Colonic mucosa (tissue), 4 donors: ENCODE measurements at regions not wholly inside any gene's neighbourhood (a gene's known extent, or its start where the extent isn't known, plus 50 kb on each side); places are given as distances from the start of the nearest gene placed in this dataset.

Experiments used
- DNase-seq: peaks from one replicate; pipeline ENCODE4 v3.0.0-alpha.2; 2020
- H3K27ac ChIP-seq: fragments of 200-600 bp; one replicate; pipeline ENCODE4 v1.8.0; 2021
- H3K27me3 ChIP-seq: fragments of 200-600 bp; one replicate; pipeline ENCODE4 v1.8.0; 2021
- H3K36me3 ChIP-seq: fragments of 200-600 bp; one replicate; pipeline ENCODE4 v1.8.0; 2021
- H3K4me1 ChIP-seq: fragments of 200-600 bp; one replicate; pipeline ENCODE4 v1.8.0; 2021; ENCODE audit warnings: mild to moderate bottlenecking
- H3K4me3 ChIP-seq: fragments of 200-600 bp; one replicate; pipeline ENCODE4 v1.8.0; 2021
- H3K9ac ChIP-seq, 2 donors: one replicate each; pipeline ENCODE4 v1.7.0; 2013; ENCODE audit warnings: control low read depth in 2 of 2, low read depth in 2 of 2, low read length in 2 of 2
- H3K9me3 ChIP-seq: fragments of 200-600 bp; one replicate; pipeline ENCODE4 v1.8.0; 2021
- intact Hi-C: fragments of 100-400 bp; cut with DNase I; formaldehyde crosslinking; loops from one replicate; pipeline ENCODE4 v1.14.1; 2022
- TF ChIP-seq, protein P1 (sequence below): fragments of 200-600 bp; IDR thresholded peaks from one replicate; pipeline ENCODE4 v1.8.0; 2022; ENCODE audit warnings: antibody characterized with exemption, mild to moderate bottlenecking
- donor health status: healthy.
- donor health status: DM: no; HTN: no; CAD: no.
- donor health status: DM: no; HTN: no; CAD: no.

DNA sequence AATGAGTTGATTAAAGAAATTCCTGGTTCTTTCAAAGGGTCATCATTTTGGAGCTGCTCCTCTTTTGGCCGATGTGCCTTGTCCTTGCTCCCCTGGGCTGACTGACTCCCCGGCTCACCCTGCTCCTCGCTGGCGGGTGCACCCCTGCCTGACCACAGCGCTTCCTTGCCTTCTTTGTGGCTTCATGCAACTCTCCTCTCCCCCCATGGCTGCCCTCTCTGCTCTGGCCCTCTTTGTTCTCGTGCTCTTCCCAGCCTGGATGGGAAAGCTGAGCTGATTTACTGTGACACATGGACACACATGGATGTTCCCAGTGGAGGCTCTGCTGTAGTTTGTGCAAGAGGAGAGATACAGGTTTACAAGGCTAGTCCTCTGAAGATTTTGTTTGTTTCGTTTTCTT, 234.6 kb downstream of the HAUS1 start:
- DNase-seq = no peak
- Histone ChIP-seq H3K36me3 (no peaks in the 10 kb centered on the region), H3K4me3 (no peak overlapping the region), H3K9ac (no peak overlapping the region), H3K27ac (no peak overlapping the region), H3K9me3 (no peaks in the 10 kb centered on the region), H3K4me1 (no peaks in the 10 kb centered on the region), H3K27me3 (peaks cover 9% of the 10 kb centered on the region)
- TF ChIP-seq, protein P1, sequence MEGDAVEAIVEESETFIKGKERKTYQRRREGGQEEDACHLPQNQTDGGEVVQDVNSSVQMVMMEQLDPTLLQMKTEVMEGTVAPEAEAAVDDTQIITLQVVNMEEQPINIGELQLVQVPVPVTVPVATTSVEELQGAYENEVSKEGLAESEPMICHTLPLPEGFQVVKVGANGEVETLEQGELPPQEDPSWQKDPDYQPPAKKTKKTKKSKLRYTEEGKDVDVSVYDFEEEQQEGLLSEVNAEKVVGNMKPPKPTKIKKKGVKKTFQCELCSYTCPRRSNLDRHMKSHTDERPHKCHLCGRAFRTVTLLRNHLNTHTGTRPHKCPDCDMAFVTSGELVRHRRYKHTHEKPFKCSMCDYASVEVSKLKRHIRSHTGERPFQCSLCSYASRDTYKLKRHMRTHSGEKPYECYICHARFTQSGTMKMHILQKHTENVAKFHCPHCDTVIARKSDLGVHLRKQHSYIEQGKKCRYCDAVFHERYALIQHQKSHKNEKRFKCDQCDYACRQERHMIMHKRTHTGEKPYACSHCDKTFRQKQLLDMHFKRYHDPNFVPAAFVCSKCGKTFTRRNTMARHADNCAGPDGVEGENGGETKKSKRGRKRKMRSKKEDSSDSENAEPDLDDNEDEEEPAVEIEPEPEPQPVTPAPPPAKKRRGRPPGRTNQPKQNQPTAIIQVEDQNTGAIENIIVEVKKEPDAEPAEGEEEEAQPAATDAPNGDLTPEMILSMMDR = no peak
- intact Hi-C loops = no loop called here

DNA sequence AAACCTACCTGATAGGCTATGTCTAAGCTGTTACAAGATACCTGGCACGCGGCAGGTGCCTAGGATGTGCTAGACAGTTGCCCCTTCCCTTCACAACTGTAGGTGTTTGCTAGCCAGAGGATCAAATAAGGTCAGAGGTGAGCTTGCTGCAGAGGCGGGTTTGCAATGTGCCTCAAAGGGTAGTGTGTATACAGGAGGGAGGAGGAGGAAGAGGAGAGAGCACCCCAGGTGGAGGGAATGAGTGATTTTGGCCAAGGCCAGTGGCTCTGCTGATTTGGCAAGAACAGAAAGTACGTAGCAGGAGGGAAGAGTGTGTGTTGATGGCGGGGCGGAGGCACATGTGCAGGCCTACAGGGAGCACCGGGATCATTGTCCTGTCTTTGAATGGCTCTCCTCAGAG, 236.5 kb downstream of the HAUS1 start:
- Histone ChIP-seq H3K36me3 (no peaks in the 10 kb centered on the region), H3K9ac (no peak overlapping the region), H3K9me3 (no peaks in the 10 kb centered on the region), H3K27ac (no peak overlapping the region), H3K4me3 (no peak overlapping the region), H3K27me3 (peaks cover 5% of the 10 kb centered on the region), H3K4me1 (no peaks in the 10 kb centered on the region)
- TF ChIP-seq, protein P1 = no peak
- no peak for DNase-seq
- intact Hi-C loops = no loop called here

DNA sequence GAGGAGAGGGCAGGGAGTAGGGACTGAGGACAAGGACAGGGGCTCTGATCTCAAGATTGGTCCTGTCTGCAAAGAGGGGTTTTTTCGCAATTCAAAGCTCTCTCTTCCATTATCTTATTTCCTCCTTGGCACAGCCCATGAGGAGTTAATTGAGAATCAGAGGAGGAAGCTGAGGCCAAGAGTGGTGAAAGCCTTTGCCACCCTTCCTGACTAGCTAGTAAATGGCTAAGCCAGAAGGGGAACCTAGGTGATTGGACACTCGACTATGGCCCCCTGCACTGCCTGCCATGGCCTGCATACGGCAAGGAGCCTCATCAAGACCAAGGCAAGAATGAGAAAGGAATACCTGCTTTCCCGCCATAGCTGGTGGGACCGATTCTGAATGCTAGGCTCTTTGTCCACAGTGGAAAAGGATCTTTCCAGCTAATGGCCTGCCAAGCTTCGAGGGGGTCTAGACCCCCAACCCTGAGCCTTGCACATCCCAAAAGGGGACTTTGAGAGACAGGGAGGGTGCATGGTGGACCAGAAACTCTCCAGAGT, 237.9 kb downstream of the HAUS1 start:
- no peaks in the 10 kb centered on the region for H3K9me3 ChIP-seq
- no peaks in the 10 kb centered on the region for H3K36me3 ChIP-seq
- no peak overlapping the region for H3K4me3 ChIP-seq
- no peak overlapping the region for H3K27ac ChIP-seq
- TF ChIP-seq, protein P1 = no peak
- H3K4me1 ChIP-seq = no peaks in the 10 kb centered on the region
- intact Hi-C loops = no loop called here
- no peaks in the 10 kb centered on the region for H3K27me3 ChIP-seq
- no peak for DNase-seq
- no peak overlapping the region for H3K9ac ChIP-seq

DNA sequence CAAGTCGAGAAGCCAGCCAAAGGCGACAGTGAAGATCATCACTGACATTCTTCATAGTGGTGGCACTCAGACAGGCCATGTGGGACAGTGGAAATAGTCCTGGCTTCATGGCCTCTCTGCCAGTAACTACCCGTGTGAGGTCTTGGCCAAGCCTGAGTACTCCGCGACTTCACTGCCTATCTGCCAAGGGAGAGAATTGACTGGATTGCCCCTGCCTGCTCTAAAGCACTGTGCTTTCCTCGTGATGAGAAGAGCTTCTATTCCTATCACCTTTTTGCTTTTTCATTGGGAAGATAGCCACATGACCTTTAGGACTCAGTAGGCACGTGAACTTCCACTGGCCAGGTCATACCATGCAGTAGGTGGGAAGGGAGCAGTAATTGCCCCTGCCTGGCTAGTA, 239.3 kb downstream of the HAUS1 start:
- Histone ChIP-seq H3K9me3 (no peaks in the 10 kb centered on the region), H3K4me1 (no peaks in the 10 kb centered on the region), H3K36me3 (no peaks in the 10 kb centered on the region), H3K9ac (no peak overlapping the region), H3K27me3 (no peaks in the 10 kb centered on the region), H3K4me3 (no peak overlapping the region), H3K27ac (no peak overlapping the region)
- intact Hi-C loops = no loop called here
- no peak for DNase-seq
- TF ChIP-seq, protein P1 = no peak

DNA sequence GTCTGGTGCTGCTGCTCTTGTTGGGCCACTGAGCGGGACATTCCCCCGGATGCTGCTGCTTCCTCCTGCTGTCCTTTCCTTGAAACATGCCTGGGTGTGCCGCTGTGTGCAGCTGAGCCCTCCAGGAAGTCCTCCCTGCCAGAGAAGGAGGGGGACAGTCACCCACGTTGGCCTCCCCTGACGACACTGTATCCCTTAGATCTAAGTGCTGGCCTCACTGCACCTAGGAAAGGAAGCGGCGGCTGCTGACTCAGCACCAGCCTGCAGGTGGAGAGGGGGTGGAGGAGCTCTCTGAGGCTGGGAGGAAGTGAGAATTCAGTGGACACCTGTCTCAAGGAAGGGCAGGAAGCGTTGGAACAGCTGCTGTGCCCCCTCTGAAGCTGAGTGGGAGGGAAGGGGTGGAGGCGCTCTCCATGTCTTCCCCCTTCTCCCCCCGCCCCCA, 239.8 kb downstream of the HAUS1 start:
- Histone ChIP-seq H3K27ac (no peak overlapping the region), H3K9ac (no peak overlapping the region), H3K4me1 (no peaks in the 10 kb centered on the region), H3K36me3 (no peaks in the 10 kb centered on the region), H3K27me3 (no peaks in the 10 kb centered on the region), H3K4me3 (no peak overlapping the region), H3K9me3 (no peaks in the 10 kb centered on the region)
- TF ChIP-seq, protein P1 = no peak
- intact Hi-C loops = no loop called here
- peak; percentile 24 for DNase-seq
